GM12892 (cell line): ENCODE measurements at regions not wholly inside any gene's neighbourhood (a gene's known extent, or its start where the extent isn't known, plus 50 kb on each side); places are given as distances from the start of the nearest gene placed in this dataset.
"Not testable (repeated sequence)": the region's sequence is repeated elsewhere in the genome, so short reads cannot be mapped to it uniquely, and the experiment has no call there.

Experiments
- DNase-seq: peaks from one replicate; pipeline ENCODE4 v3.0.0; 2011; ENCODE audit not compliant: insufficient read length
- FAIRE-seq: peaks from 2 replicates; lab custom pipeline; 2011; peaks lifted over from hg19 to GRCh38; lab: Jason Lieb, UNC
- POLR2A ChIP-seq: IDR thresholded peaks from 2 replicates; pipeline ENCODE4 v1.6.1; 2011; ENCODE audit warnings: low read depth, low read length, control low read depth
- POLR2AphosphoS5 ChIP-seq: IDR thresholded peaks from 2 replicates; pipeline ENCODE4 v1.6.1; 2011; ENCODE audit warnings: low read depth, low read length, control low read depth
- TAF1 ChIP-seq: IDR thresholded peaks from 2 replicates; pipeline ENCODE4 v1.6.1; 2011; ENCODE audit warnings: low read depth, mild to moderate bottlenecking, control low read depth, low read length, borderline replicate concordance

GRCh38 chr1:228837817-228838716, 102.8 kb downstream of the RHOU start:
- no peak for FAIRE-seq
- no peak for DNase-seq
- TF ChIP-seq POLR2A (no peak), POLR2AphosphoS5 (no peak), TAF1 (no peak)

- FAIRE-seq (no peak), DNase-seq (no peak)
- TF ChIP-seq POLR2AphosphoS5 (no peak), POLR2A (no peak), TAF1 (no peak)
Observed at GRCh38 chr1:228838717-228839500, 103.6 kb downstream of the RHOU start.

GRCh38 chr1:228839656-228840055, 104.4 kb downstream of the RHOU start:
- FAIRE-seq (no peak), DNase-seq (no peak)
- TF ChIP-seq POLR2AphosphoS5 (no peak), POLR2A (no peak), TAF1 (no peak)

GRCh38 chr1:228841632-228842031, 106.4 kb downstream of the RHOU start:
- TF ChIP-seq POLR2A = no peak
- no peak for TF ChIP-seq TAF1
- TF ChIP-seq POLR2AphosphoS5 = no peak
- no peak for DNase-seq
- FAIRE-seq = no peak

GRCh38 chr1:228842094-228842775, 107.0 kb downstream of the RHOU start:
- TF ChIP-seq POLR2AphosphoS5 = no peak
- no peak for TF ChIP-seq POLR2A
- no peak for TF ChIP-seq TAF1
- DNase-seq (no peak), FAIRE-seq (no peak)

- no peak for FAIRE-seq
- TF ChIP-seq POLR2AphosphoS5 (no peak), POLR2A (no peak), TAF1 (no peak)
- DNase-seq = no peak
Observed at GRCh38 chr1:228845101-228845500, 109.8 kb downstream of the RHOU start.

GRCh38 chr1:228846952-228847351, 111.7 kb downstream of the RHOU start:
- TF ChIP-seq TAF1 (no peak), POLR2AphosphoS5 (no peak), POLR2A (no peak)
- DNase-seq (no peak), FAIRE-seq (no peak)

- not testable (repeated sequence) for DNase-seq, FAIRE-seq
Observed at GRCh38 chr1:228847451-228847850, 112.2 kb downstream of the RHOU start.

- DNase-seq = no peak
- no peak for FAIRE-seq
- TF ChIP-seq POLR2AphosphoS5 = no peak
- TF ChIP-seq POLR2A = no peak
- TF ChIP-seq TAF1 = no peak
Observed at GRCh38 chr1:228848406-228848805, 113.1 kb downstream of the RHOU start.

- FAIRE-seq (no peak), DNase-seq (no peak)
- TF ChIP-seq POLR2AphosphoS5 (no peak), TAF1 (no peak), POLR2A (no peak)
Observed at GRCh38 chr1:228849011-228849541, 113.8 kb downstream of the RHOU start.
